NCI-H1092 treated with DMSO at 0.1 percent for 48 hours (cell line): ENCODE measurements at regions not wholly inside any gene's neighbourhood (a gene's known extent, or its start where the extent isn't known, plus 50 kb on each side); places are given as distances from the start of the nearest gene placed in this dataset.

Experiments used
- DNase-seq: peaks from one replicate; lab custom pipeline; 2025; lab: John Stamatoyannopoulos, UW

DNA sequence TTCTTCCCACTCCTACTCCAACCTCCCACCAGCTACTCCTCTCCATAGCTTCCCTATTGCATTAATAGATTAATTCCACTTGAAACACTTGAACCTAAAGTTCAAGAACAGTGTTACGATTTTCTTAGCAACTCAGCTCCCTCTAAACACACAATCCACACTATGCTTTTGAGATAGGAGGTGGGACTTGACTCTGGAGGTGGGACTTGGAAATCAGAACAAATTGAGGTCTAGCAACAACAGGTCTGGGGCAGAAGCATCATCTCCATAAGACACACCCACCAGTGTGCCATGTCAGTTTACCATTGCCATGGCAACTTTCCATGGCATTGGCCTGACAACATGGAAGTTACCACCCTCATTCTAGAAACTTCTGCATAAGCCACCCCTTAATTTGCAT is 336.5 kb upstream of the ALCAM start:
- no peak for DNase-seq

GRCh38 chr3:105032541-105032940 is 334.2 kb upstream of the ALCAM start:
- DNase-seq: no peak

GRCh38 chr3:105033081-105033480 is 333.6 kb upstream of the ALCAM start:
- no peak for DNase-seq

DNA sequence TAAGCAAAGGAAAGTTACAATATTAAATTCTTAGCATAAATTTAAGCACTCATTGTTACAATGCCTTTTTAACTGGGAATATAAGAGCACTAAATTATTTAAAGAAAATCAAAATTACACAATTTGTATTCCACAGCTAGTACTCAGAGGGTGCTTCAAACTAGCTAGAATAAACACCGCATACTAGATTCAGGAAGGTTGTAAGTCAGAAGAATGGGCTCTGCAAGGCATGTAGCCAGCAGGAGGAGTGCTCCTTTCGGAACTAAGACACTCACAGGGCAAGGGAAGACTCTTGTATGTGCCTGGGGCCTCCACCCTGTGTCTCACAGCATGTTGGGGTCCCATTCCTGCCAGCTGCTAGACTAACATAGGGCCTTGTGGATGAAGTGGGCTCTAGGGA is 327.7 kb upstream of the ALCAM start:
- no peak for DNase-seq

DNA sequence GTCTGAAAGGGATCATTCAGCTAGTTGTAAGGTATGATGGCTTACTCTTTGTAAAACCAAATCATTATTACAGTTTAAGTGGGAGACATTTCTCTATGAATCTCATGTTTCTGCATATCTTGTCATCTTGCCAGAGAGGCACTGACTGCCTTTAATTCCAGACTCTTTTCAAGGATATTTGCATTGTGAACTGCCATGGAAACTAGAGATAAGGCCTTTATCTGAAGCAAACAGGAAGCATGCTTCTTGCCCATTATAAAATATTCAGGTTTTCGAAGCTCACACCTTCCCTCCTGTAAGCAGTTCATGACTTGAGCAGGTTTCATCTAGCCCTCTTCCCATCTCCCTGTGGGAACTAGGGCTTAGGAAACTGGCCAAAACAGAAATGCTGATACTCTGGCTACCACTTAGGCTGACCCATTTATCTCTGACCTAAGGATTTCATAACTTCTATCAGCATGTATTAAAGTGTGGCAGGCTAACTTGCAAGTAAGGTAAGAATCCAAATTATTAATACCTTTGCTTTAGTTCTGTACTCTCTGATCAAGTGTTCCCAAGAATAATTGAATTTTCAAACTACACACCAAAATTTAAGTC is 326.6 kb upstream of the ALCAM start:
- no peak for DNase-seq

GRCh38 chr3:105042586-105042985 is 324.1 kb upstream of the ALCAM start:
- no peak for DNase-seq

DNA sequence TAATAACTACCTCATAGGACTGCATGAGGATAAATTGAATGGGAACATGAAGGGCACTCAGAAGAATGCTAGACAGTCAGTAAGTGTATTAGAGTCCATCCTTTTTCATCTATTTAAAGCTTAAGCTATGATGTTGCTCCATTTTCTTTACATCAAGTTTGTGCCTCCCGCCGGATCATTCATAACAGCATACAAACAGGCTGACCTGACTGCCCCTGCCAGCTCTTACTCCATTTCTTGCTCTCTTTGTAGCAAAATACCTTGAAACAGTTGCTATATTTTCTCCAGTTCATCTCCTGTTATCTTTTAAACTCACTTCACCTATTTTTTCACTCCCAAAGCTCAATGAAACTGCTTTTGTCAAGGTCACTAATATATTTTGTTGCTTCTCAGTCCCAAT is 315.6 kb upstream of the ALCAM start:
- DNase-seq: no peak

- no peak for DNase-seq
Measured at GRCh38 chr3:105051972-105052371, 314.7 kb upstream of the ALCAM start.

DNA sequence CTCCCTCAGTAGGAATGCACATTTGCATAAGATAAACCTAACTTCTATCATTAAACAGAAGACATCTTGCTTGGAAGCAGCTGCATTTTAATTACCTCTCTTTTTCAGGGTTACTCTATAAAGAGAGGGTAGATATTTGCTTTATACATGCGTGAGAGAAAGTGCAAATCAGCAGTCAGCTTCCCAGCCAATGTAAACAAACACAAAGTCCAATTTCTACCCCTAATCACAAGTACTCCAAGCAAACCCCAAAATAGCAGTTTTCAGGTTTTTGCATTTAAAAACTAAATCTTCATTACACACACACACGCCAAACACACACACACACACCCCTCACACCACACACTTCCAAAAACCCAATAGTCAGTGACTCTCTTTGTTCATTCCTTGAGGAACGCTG is 303.9 kb upstream of the ALCAM start:
- peak; percentile 32 for DNase-seq

GRCh38 chr3:105065895-105066839 is 300.5 kb upstream of the ALCAM start:
- no peak for DNase-seq

GRCh38 chr3:105067361-105067760 is 299.3 kb upstream of the ALCAM start:
- no peak for DNase-seq

DNA sequence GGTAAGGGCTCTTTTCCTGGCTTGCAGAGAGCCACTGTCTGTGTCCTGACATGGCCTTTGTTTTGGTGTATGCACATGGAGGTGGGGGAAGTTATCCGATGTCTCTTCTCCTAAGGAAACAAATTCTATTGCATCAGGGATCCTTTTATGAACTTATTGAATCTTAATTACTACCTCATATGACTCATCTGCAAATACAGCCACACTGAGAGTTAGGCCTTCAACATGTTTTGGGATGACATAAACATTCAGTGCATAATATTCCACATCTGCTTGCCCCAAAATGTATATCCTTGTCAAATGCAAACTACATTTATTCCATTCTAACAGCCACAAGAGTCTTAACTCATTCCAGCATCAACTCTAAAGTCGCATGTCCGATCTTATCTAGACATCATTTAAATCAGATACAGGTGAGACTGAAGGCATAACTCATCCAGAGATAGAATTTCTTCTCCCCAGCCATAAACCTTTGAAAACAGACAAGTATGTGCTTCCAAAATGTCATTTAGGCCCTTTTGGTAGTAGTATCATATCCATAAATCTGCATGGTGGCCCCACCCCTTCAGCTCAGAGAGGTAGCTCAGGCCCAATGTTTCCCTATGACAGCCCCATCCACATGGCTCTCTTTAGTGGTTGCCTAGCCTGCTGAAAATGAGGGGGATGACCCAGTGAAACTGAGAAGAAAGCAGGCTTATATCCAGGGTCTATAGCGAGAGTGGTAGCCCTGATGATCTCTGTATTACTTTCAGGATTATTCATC is 289.5 kb upstream of the ALCAM start:
- no peak for DNase-seq

DNA sequence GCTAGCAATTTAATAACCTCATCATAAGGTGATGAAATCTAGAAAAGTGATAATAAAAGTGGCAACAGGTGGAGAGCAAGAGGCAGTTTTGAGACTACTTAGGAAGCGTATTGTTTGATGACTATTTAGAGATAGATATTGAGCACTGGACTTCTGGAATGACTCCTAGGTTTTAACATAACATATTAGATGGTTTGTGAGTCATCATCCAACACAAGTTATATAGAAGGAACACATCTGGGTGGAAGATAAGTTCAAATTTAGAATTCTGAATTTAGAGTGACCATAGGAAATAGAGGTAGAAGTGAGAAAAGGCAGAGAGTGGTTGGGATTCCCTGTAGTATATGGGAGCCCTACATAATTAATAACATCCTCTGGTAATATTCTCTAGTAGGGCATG is 282.8 kb upstream of the ALCAM start:
- DNase-seq: no peak

- DNase-seq: no peak
Measured at GRCh38 chr3:105085506-105085905, 281.2 kb upstream of the ALCAM start.

DNA sequence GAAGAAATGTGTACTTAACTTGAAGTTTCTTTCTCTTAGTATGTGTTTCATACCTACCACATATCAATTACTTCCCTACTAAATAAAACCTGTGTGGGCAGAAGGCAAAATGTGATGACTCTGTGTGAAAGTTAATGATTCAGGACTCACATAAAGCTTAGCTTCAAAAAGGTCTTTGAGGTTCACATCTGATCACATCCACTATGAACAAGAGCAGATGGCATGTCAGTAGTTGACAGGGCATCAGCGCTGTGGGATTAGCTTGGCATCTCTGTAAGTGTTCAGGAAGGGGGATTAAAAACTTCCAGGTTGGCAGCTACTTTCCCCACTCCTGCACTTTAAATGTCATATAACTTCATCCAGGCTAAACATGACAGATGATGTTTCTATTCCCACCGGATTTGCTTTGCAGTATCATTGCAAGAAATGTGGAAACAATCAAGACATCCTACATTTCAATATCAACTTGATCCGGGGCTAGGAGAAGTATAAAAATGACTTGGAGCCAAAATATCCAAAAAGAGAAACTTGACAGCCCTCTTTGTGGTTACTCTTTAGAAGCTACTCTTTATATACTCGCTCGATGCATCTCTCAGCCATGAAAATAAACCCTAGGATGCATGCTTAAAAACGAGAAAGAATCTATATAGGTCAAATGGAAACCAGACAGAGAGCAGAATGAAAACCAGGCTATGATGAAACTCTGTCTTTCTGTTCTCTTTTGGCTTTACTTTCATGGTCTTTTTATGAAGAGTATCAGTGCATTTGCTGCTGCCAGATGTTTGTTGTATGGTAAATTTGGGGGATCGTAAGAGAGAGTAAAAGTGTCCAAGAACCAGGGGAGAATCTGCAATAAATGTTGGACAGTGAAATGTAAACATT is 273.1 kb upstream of the ALCAM start:
- DNase-seq: no peak

- no peak for DNase-seq
Measured at GRCh38 chr3:105094588-105094987, 272.1 kb upstream of the ALCAM start.

DNA sequence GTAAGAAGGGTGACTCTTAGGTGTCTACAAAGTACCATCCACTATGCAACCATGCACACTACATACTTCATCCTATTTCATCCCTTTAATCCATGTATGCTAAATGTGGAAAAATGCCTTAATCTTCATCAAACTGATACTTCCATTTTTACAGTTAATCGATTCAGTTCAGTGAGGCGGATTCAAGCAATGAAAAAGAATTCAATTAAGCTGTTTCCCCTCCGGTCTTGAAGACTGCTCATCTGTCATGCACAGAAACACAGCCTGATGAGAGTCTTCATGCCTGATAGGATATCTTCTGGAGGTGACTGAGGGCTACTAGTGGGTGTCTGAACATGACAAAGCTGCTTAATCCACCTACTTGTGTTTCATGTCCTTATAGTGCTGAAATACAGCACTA is 270.6 kb upstream of the ALCAM start:
- no peak for DNase-seq

DNA sequence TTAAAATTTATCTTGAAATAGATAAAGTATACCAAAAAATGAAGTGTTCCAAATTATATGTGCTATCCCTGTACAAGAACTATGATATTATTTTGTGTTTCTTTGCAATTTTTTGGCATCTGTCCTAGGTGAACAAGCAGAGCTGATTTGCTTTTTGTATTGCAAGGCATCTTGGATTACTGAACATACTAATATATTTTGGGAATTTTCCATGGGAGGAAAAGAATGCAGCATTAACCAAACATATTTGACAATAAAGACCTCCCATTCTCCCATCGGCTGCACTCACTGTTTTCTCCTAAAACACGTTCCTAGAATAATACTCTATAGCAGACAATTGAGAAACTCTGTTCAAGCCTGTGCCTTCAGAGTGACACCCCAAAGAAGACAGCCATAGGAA is 265.1 kb upstream of the ALCAM start:
- no peak for DNase-seq

- DNase-seq: no peak
Measured at GRCh38 chr3:105103139-105103538, 263.6 kb upstream of the ALCAM start.

- no peak for DNase-seq
Measured at GRCh38 chr3:105108823-105109222, 257.9 kb upstream of the ALCAM start.

DNA sequence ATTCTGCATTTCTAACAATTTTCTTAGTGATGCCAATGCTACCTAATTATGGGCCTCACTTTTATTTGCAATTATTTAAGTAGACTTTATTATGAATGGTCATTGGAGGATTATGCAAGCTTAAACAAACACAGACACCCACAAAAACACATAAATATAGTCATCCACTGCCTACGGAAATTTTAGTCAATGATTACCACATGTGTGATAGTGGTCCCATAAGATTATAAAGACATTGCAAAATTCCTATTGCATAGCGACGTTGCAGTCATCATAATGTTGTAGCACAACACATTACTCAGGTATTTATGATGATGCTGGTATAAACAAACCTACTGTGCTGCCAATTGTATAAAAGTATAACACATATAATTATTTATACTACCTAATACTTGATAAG is 247.8 kb upstream of the ALCAM start:
- no peak for DNase-seq

DNA sequence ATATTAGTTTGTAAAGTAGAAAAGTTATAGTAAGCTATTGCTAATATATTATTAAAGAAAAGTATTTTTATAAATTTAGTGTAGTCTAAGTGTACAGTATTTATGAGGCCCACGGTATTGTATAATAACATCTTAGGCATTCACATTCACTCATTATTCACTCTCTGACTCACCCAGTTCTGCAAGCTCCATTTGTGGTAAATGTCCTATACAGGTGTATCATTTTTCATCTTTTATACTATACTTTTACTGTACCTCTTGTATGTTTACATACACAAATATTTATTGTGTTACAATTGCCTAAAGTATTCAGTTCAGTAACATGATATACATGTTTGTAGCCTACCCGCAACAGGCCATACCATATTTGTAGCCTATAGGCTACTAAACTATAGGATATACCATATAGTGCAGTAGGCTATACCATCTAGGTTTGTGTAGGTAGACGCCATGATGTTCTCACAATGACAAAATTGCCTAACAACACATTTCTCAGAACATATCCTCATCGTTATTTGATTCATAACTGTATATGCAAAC is 246.8 kb upstream of the ALCAM start:
- DNase-seq: no peak
